ENCODE measurements at regions not wholly inside any gene's neighbourhood (a gene's known extent, or its start where the extent isn't known, plus 50 kb on each side); places are given as distances from the start of the nearest gene placed in this dataset.

- Histone ChIP-seq H3K4me2 (ENCODE audit: control insufficient read depth, insufficient read depth) (no peak overlapping the region), H3K4me3 (no peak overlapping the region), H3K27me3 (replicated peaks in 1 of 2; ENCODE audit: control insufficient read depth in 2 of 2, insufficient read depth in 2 of 2, low read length in 1 of 2) (no peaks in the 10 kb centered on the region), H3K4me1 (ENCODE audit: control insufficient read depth, insufficient read depth, low read length) (no peaks in the 10 kb centered on the region), H3K9me3 (replicated peaks; ENCODE audit: control insufficient read depth, insufficient read depth, low read length) (no peaks in the 10 kb centered on the region; the same call in 2 of the 3 replicates), H3K9ac (ENCODE audit: control insufficient read depth, insufficient read depth, low read length) (no peak overlapping the region), H3K36me3 (ENCODE audit: control insufficient read depth in 2 of 2, insufficient read depth in 2 of 2, low read length in 1 of 2) (no peaks in the 10 kb centered on the region), H3K79me2 (ENCODE audit: control insufficient read depth, insufficient read depth, low read length) (no peaks in the 10 kb centered on the region), H2AFZ (ENCODE audit: control insufficient read depth, low read depth, low read length) (no peak overlapping the region), H4K20me1 (ENCODE audit: control insufficient read depth, insufficient read depth) (no peaks in the 10 kb centered on the region), H3K27ac (ENCODE audit: control insufficient read depth, insufficient read depth) (no peak overlapping the region)
- ATAC-seq (no peak), FAIRE-seq (no peak), DNase-seq (ENCODE audit: low read depth, low spot score) (no peak)
- ChIA-PET SMC1A (ENCODE audit: uncharacterized antibody, unreplicated experiment) (no interaction called here), CTCF (no interaction called here), RAD21 (ENCODE audit: unreplicated experiment) (no interaction called here), POLR2A (no interaction called here)
- in situ Hi-C loops (cut with MboI): no loop called here
- 14% methylated on average over 2 of the region's 2 CpGs for WGBS (ENCODE audit: insufficient coverage, insufficient replicate concordance, low lambda C conversion rate, missing lambda C conversion rate)
- no TSS peak for BruUV-seq (replicated peaks)
- TF ChIP-seq CBFB (IDR thresholded peaks at IDR 0.05; ENCODE audit: low read depth): no peak
- no peak for TF ChIP-seq NFXL1 (IDR thresholded peaks at IDR 0.05; ENCODE audit: borderline replicate concordance)
- intact Hi-C loops (cut with micrococcal nuclease; ENCODE audit: unreplicated experiment): no loop called here
Measured at GRCh38 chr5:107783551-107783950, 112.8 kb upstream of the EFNA5 start.

DNA sequence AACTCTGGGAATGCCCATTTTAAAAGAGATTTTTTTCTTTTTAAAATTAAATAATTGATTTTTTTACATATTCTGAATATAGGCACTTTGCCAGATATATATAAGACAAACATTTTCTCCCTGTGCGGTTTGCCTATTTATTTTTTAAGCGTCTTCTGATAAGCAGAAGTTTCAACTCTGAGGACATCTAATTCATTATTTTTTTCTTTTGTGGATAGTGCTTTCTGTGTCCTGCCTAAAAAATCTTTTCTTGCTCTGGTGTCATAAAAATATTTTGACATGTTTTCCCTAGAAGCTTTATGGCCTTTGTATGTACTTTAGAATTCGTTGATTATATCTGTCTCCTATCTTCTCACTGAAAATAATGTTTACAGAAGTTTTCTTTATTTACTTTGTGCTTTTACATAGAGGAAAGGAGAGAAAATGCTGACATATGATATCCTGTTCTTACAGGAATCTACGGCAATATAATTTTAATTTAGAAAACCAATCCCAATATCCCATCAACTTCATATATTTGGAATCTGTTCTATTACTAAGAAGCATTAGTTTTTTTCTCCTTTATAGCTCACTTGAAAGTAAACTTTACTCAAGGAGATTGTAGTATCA lies 111.9 kb upstream of the EFNA5 start:
- CTCF ChIA-PET: interaction anchor here (0.8 kb wide), 1 partner anchor 11 kb away, joined by 3 read pairs; no protein-coding TSS in a partner anchor
- no peak for TF ChIP-seq CBX3 (IDR thresholded peaks at IDR 0.05; ENCODE audit: borderline replicate concordance, low read depth)
- TF ChIP-seq HDAC2 (IDR thresholded peaks at IDR 0.05): no peak
- no peak for TF ChIP-seq RBBP5 (conservative IDR thresholded peaks at IDR 0.05)

More for the DNA sequence above, 111.9 kb upstream of the EFNA5 start:
- H3K27ac ChIP-seq (ENCODE audit: control insufficient read depth, insufficient read depth): no peak overlapping the region
- WGBS (ENCODE audit: insufficient coverage, insufficient replicate concordance, low lambda C conversion rate, missing lambda C conversion rate): 45% methylated on average over 4 of the region's 4 CpGs
- DNase-seq (ENCODE audit: low read depth, low spot score) (no peak), FAIRE-seq (no peak), ATAC-seq (no peak)
- no peaks in the 10 kb centered on the region for H3K79me2 ChIP-seq (ENCODE audit: control insufficient read depth, insufficient read depth, low read length)
- no peaks in the 10 kb centered on the region for H4K20me1 ChIP-seq (ENCODE audit: control insufficient read depth, insufficient read depth)
- H3K4me2 ChIP-seq (ENCODE audit: control insufficient read depth, insufficient read depth): no peak overlapping the region
- POLR2A ChIA-PET: no interaction called here
- RAD21 ChIA-PET (ENCODE audit: unreplicated experiment): no interaction called here
- no peak overlapping the region for H2AFZ ChIP-seq (ENCODE audit: control insufficient read depth, low read depth, low read length)
- H3K36me3 ChIP-seq (ENCODE audit: control insufficient read depth in 2 of 2, insufficient read depth in 2 of 2, low read length in 1 of 2): no peaks in the 10 kb centered on the region
- SMC1A ChIA-PET (ENCODE audit: uncharacterized antibody, unreplicated experiment): no interaction called here
- BruUV-seq (replicated peaks): no TSS peak
- intact Hi-C loops (cut with micrococcal nuclease; ENCODE audit: unreplicated experiment): no loop called here
- no peak overlapping the region for H3K4me3 ChIP-seq
- H3K9ac ChIP-seq (ENCODE audit: control insufficient read depth, insufficient read depth, low read length): no peak overlapping the region
- H3K4me1 ChIP-seq (ENCODE audit: control insufficient read depth, insufficient read depth, low read length): no peaks in the 10 kb centered on the region
- no peaks in the 10 kb centered on the region; the same call in 2 of the 3 replicates for H3K9me3 ChIP-seq (replicated peaks; ENCODE audit: control insufficient read depth, insufficient read depth, low read length)
- H3K27me3 ChIP-seq (replicated peaks in 1 of 2; ENCODE audit: control insufficient read depth in 2 of 2, insufficient read depth in 2 of 2, low read length in 1 of 2): no peaks in the 10 kb centered on the region
- in situ Hi-C loops (cut with MboI): no loop called here

All from GM12878 (cell line).